Endothelial cell of umbilical vein (primary cell): ENCODE measurements at regions not wholly inside any gene's neighbourhood (a gene's known extent, or its start where the extent isn't known, plus 50 kb on each side); places are given as distances from the start of the nearest gene placed in this dataset.

ENCODE experiments used
- CTCF ChIP-seq, 2 donors: IDR thresholded peaks; 1 replicate in 1 of 2; 2 replicates in 1 of 2; pipeline ENCODE4 v1.5.1; 2011; ENCODE audit warnings: low read length in 2 of 2, mild to moderate bottlenecking in 2 of 2, moderate library complexity in 2 of 2, control low read depth in 1 of 2, inconsistent platforms in 1 of 2, low read depth in 1 of 2; ENCODE audit not compliant: insufficient read depth in 1 of 2; ENCODE audit errors: extremely low read depth in 1 of 2
- EZH2 ChIP-seq: IDR thresholded peaks from 2 replicates; pipeline ENCODE4 v1.6.1; 2012; ENCODE audit warnings: borderline replicate concordance, low read depth, mild to moderate bottlenecking, moderate library complexity, low read length, inconsistent platforms; ENCODE audit not compliant: severe bottlenecking
- GATA2 ChIP-seq: IDR thresholded peaks from 2 replicates; pipeline ENCODE4 v1.7.0; 2011; ENCODE audit warnings: low read depth, mild to moderate bottlenecking, moderate library complexity, mixed read lengths, low read length; ENCODE audit not compliant: insufficient read length, insufficient read depth
- JUN ChIP-seq: IDR thresholded peaks from 2 replicates; pipeline ENCODE4 v1.6.1; 2011; ENCODE audit warnings: borderline replicate concordance, low read depth; ENCODE audit not compliant: insufficient read length, insufficient read depth
- MYC ChIP-seq: IDR thresholded peaks from one replicate; pipeline ENCODE4 v1.6.1; 2011; ENCODE audit warnings: mild to moderate bottlenecking, low read depth, low read length
- POLR2A ChIP-seq: IDR thresholded peaks from 2 replicates; pipeline ENCODE4 v1.6.1; 2012; ENCODE audit warnings: low read depth, mild to moderate bottlenecking, control low read depth, low read length
- POLR2AphosphoS5 ChIP-seq: IDR thresholded peaks from 2 replicates; pipeline ENCODE4 v1.6.1; 2012; ENCODE audit warnings: low read depth, mild to moderate bottlenecking, control low read depth, low read length, moderate library complexity; ENCODE audit not compliant: insufficient read depth
- TF ChIP-seq, protein P1 (sequence below): IDR thresholded peaks from 2 replicates; pipeline ENCODE4 v1.6.1; 2011; ENCODE audit not compliant: insufficient read depth, insufficient read length

GRCh38 chr10:121392657-121393056 is 205.6 kb downstream of the FGFR2 start:
- no peak for TF ChIP-seq CTCF (IDR thresholded peaks at IDR 0.05; ENCODE audit: extremely low read depth in 1 of 2, insufficient read depth in 1 of 2, low read depth in 1 of 2, low read length in 2 of 2)
- no peak for TF ChIP-seq EZH2
- TF ChIP-seq JUN, result no peak
- TF ChIP-seq POLR2AphosphoS5, result no peak
- no peak for TF ChIP-seq GATA2
- TF ChIP-seq POLR2A, result no peak
- TF ChIP-seq MYC, result no peak
- TF ChIP-seq, protein P1, sequence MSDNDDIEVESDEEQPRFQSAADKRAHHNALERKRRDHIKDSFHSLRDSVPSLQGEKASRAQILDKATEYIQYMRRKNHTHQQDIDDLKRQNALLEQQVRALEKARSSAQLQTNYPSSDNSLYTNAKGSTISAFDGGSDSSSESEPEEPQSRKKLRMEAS, result no peak
